Gastrocnemius medialis (tissue), 4 donors: ENCODE measurements at regions not wholly inside any gene's neighbourhood (a gene's known extent, or its start where the extent isn't known, plus 50 kb on each side); places are given as distances from the start of the nearest gene placed in this dataset.
A peak's percentile ranks its signal among the peaks of the same experiment; 100 is the strongest.

Experiments
- ATAC-seq, 2 donors: fragments of 150-250 bp; one replicate each; pipeline ENCODE4 v1.9.1; 2016
- DNase-seq, 2 donors: peaks; one replicate each; pipeline ENCODE4 v3.0.0-alpha.2; 2019
- H3K27ac ChIP-seq, 4 donors: fragments of 200-600 bp; sonication (generic); 1 replicate in 1 of 4; 2 replicates in 3 of 4; pipeline ENCODE4 v1.5.1; 2016 to 2018; ENCODE audit warnings: mild to moderate bottlenecking in 2 of 4, moderate library complexity in 1 of 4
- H3K27me3 ChIP-seq, 3 donors: fragments of 200-600 bp; sonication (generic) in 2 of 3; 1 replicate in 1 of 3; 2 replicates in 2 of 3; pipeline versions ENCODE4 v1.5.1 to v1.6.0; 2016 to 2019; ENCODE audit warnings: mild to moderate bottlenecking in 1 of 3, moderate library complexity in 1 of 3
- H3K36me3 ChIP-seq, 2 donors: fragments of 200-600 bp; sonication (generic) in 1 of 2; one replicate each; pipeline ENCODE4 v1.5.1; 2017 to 2018
- H3K4me1 ChIP-seq, 2 donors: fragments of 200-600 bp; sonication (generic) in 1 of 2; one replicate each; pipeline ENCODE4 v1.5.1; 2016 to 2017; ENCODE audit warnings: mild to moderate bottlenecking in 2 of 2
- H3K4me3 ChIP-seq, 4 donors: fragments of 200-600 bp; sonication (generic) in 3 of 4; 1 replicate in 1 of 4; 2 replicates in 3 of 4; pipeline ENCODE4 v1.5.1; 2016 to 2019; ENCODE audit warnings: mild to moderate bottlenecking in 2 of 4
- H3K9me3 ChIP-seq, 3 donors: fragments of 200-600 bp; sonication (generic) in 2 of 3; 1 replicate in 1 of 3; 2 replicates in 2 of 3; pipeline ENCODE4 v1.5.1; 2016 to 2019
- CTCF ChIP-seq, 5 experiments: fragments of 450-650 bp in 3 of 5; fragments of 200-600 bp in 2 of 5; sonication (generic) in 2 of 5; IDR thresholded peaks in 4 of 5; conservative IDR thresholded peaks in 1 of 5; 1 replicate in 4 of 5; 2 replicates in 1 of 5; pipeline ENCODE4 v1.5.1; 2016 to 2019; ENCODE audit warnings: antibody characterized with exemption in 5 of 5, mild to moderate bottlenecking in 3 of 5, moderate library complexity in 3 of 5
- POLR2A ChIP-seq, 2 donors: fragments of 450-650 bp; IDR thresholded peaks; one replicate each; pipeline ENCODE4 v1.6.1; 2017; ENCODE audit warnings: antibody characterized with exemption in 2 of 2, mild to moderate bottlenecking in 2 of 2, moderate library complexity in 2 of 2
- in situ Hi-C, 4 donors: fragments of 200-750 bp; cut with MboI; loops; one replicate each; pipeline versions ENCODE4 v1.15.0 to v1.8.0; 2017; ENCODE audit warnings: low sequenced_read_pairs in 4 of 4
- intact Hi-C: fragments of 100-400 bp; cut with DNase I; formaldehyde crosslinking; loops from one replicate; pipeline ENCODE4 v1.15.1; 2023; ENCODE audit warnings: low total_unique reads

DNA sequence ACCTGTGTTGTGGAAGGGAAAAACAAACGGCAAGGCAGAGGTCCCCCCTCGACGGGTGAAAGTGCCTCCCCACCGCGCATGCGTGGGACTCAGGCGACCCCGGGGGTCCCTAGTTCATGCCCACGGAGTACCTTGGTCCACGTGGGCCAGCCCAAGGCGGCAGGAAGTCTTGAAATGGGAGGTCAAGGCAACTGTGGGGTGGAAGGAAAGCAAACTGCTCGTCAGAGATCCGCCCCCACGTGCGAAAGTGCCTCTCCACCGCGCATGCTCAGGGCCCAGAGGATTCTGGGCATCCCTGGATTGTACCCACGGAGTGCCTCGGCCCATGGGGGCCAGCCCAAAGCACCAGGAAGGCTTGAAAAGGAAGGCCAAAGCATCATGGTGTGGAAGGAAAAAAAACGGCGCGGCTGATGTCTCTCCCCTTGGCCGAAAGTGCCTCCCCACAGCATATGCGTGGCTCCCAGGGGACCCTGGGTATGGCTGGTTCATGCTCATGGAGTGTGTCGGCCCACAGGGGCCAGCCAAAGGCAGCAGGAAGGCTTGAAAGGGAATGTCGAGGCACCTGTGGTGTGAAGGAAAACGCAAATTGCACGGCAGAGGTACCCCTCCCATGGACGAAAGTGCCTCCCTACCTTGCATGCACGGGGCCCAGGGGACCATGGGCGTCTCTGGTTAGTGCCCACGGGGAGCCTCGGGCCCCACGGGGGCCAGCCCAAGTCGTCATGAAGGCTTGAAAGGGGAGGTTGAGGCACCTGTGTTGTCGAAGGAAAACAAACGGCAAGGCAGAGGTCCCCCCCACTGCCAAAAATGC, 369.7 kb downstream of the ALG10 start:
- no peaks in the 10 kb centered on the region for H3K27me3 ChIP-seq
- in situ Hi-C loops = no loop called here

GRCh38 chr12:34392741-34393085, 370.4 kb downstream of the ALG10 start:
- TF ChIP-seq POLR2A (IDR thresholded peaks at IDR 0.05) (no peak), CTCF (IDR thresholded peaks at IDR 0.05 in 4 of 5, conservative IDR thresholded peaks at IDR 0.05 in 1 of 5) (no peak)
- no peak overlapping the region for H3K4me3 ChIP-seq
- no peaks in the 10 kb centered on the region for H3K36me3 ChIP-seq
- peak in 1 of 2 donors; percentile 1 for DNase-seq
- in situ Hi-C loops = no loop called here
- ATAC-seq = no peak
- H3K27ac ChIP-seq = no peak overlapping the region
- intact Hi-C loops = no loop called here
- no peaks in the 10 kb centered on the region for H3K9me3 ChIP-seq
- no peaks in the 10 kb centered on the region for H3K27me3 ChIP-seq
- H3K4me1 ChIP-seq = no peaks in the 10 kb centered on the region

More for the DNA sequence above, 369.7 kb downstream of the ALG10 start:
- Histone ChIP-seq H3K9me3 (no peaks in the 10 kb centered on the region), H3K4me3 (no peak overlapping the region), H3K27ac (no peak overlapping the region), H3K36me3 (no peaks in the 10 kb centered on the region), H3K4me1 (no peaks in the 10 kb centered on the region)
- intact Hi-C loops = no loop called here
- ATAC-seq (no peak), DNase-seq (no peak)
- no peak for TF ChIP-seq POLR2A (IDR thresholded peaks at IDR 0.05)
- no peak for TF ChIP-seq CTCF (IDR thresholded peaks at IDR 0.05 in 4 of 5, conservative IDR thresholded peaks at IDR 0.05 in 1 of 5)

GRCh38 chr12:34393086-34393820, 371.0 kb downstream of the ALG10 start:
- Histone ChIP-seq H3K4me3 (no peak overlapping the region), H3K36me3 (no peaks in the 10 kb centered on the region), H3K27me3 (no peaks in the 10 kb centered on the region), H3K27ac (no peak overlapping the region), H3K4me1 (no peaks in the 10 kb centered on the region), H3K9me3 (no peaks in the 10 kb centered on the region)
- TF ChIP-seq POLR2A (IDR thresholded peaks at IDR 0.05) = no peak
- TF ChIP-seq CTCF (IDR thresholded peaks at IDR 0.05 in 4 of 5, conservative IDR thresholded peaks at IDR 0.05 in 1 of 5) = no peak
- in situ Hi-C loops = no loop called here
- ATAC-seq (no peak), DNase-seq (peak in 1 of 2 donors; percentile 5)
- intact Hi-C loops = no loop called here

DNA sequence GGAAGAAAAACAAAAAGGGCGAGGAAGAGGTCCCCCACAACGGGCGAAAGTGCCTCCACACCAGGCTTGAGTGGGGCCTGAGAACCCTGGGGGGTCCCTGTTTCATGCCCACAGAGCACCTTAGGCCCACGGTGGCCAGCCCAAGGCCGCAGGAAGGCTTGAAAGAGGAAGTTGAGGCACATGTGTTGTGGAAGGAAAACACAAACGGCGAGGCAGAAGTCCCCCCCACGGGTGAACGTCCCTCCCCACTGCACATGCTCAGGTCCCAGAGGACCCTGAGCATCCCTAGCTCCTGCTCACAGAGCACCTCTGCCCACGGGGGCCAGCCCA, 371.5 kb downstream of the ALG10 start:
- Histone ChIP-seq H3K27me3 (no peaks in the 10 kb centered on the region), H3K9me3 (no peaks in the 10 kb centered on the region)
- in situ Hi-C loops = no loop called here

More for the DNA sequence above, 371.5 kb downstream of the ALG10 start:
- Histone ChIP-seq H3K4me3 (no peak overlapping the region), H3K27ac (no peak overlapping the region), H3K4me1 (no peaks in the 10 kb centered on the region), H3K36me3 (no peaks in the 10 kb centered on the region)
- no peak for ATAC-seq
- TF ChIP-seq POLR2A (IDR thresholded peaks at IDR 0.05) (no peak), CTCF (IDR thresholded peaks at IDR 0.05 in 4 of 5, conservative IDR thresholded peaks at IDR 0.05 in 1 of 5) (no peak)
- intact Hi-C loops = no loop called here
- peak in 1 of 2 donors; percentile 5 for DNase-seq
